GM23338 (cell line): ENCODE measurements at regions not wholly inside any gene's neighbourhood (a gene's known extent, or its start where the extent isn't known, plus 50 kb on each side); places are given as distances from the start of the nearest gene placed in this dataset.

Experiments
- ATAC-seq: fragments of 200-7000 bp; cut with Tn5 transposase; 3 replicates; pipeline ENCODE4 v1.9.1; 2020
- DNase-seq: peaks from one replicate; pipeline ENCODE4 v3.0.0-alpha.2; 2015; ENCODE audit warnings: low spot score
- H2AFZ ChIP-seq: fragments of 200-600 bp; sonication (generic); 2 replicates; pipeline ENCODE4 v1.8.0; 2016; ENCODE audit warnings: antibody characterized with exemption, mild to moderate bottlenecking, moderate library complexity
- H3F3A ChIP-seq: fragments of 200-600 bp; sonication (generic); replicated peaks from 2 replicates; pipeline ENCODE4 v1.8.0; 2017; ENCODE audit warnings: antibody characterized with exemption, mixed run types, low read depth
- H3K27ac ChIP-seq: fragments of 200-600 bp; sonication (generic); 2 replicates; pipeline ENCODE4 v1.6.1; 2016; ENCODE audit warnings: low read depth
- H3K27me3 ChIP-seq: fragments of 200-600 bp; sonication (generic); 2 replicates; pipeline ENCODE4 v1.8.0; 2016; ENCODE audit warnings: mild to moderate bottlenecking, mixed run types, moderate library complexity; ENCODE audit not compliant: insufficient read depth
- H3K36me3 ChIP-seq: fragments of 200-600 bp; sonication (generic); 2 replicates; pipeline ENCODE4 v1.8.0; 2016; ENCODE audit warnings: mild to moderate bottlenecking; ENCODE audit not compliant: insufficient read depth
- H3K4me1 ChIP-seq: fragments of 200-600 bp; sonication (generic); 2 replicates; pipeline ENCODE4 v1.8.0; 2016; ENCODE audit warnings: mild to moderate bottlenecking, moderate library complexity; ENCODE audit not compliant: insufficient read depth
- H3K4me2 ChIP-seq: fragments of 200-600 bp; sonication (generic); 2 replicates; pipeline ENCODE4 v1.7.1; 2017; ENCODE audit warnings: mixed run types
- H3K4me3 ChIP-seq: fragments of 200-600 bp; sonication (generic); 2 replicates; pipeline ENCODE4 v1.6.1; 2016; ENCODE audit warnings: mixed run types
- H3K79me2 ChIP-seq: fragments of 200-600 bp; sonication (generic); replicated peaks from 2 replicates; pipeline ENCODE4 v1.8.0; 2017; ENCODE audit warnings: mild to moderate bottlenecking; ENCODE audit not compliant: insufficient read depth
- H3K9me2 ChIP-seq: fragments of 200-600 bp; sonication (generic); 2 replicates; pipeline ENCODE4 v1.8.0; 2017; ENCODE audit not compliant: insufficient read depth
- H4K20me1 ChIP-seq: fragments of 200-600 bp; sonication (generic); replicated peaks from 2 replicates; pipeline ENCODE4 v1.8.0; 2017; ENCODE audit warnings: mild to moderate bottlenecking; ENCODE audit not compliant: insufficient read depth
- H3K27ac Mint-ChIP-seq: 2 replicates; pipeline ENCODE4 v1.8.0; 2020; ENCODE audit warnings: inconsistent platforms, mild to moderate bottlenecking, moderate library complexity, mixed read lengths
- H3K27me3 Mint-ChIP-seq: 3 replicates; pipeline ENCODE4 v1.8.0; 2022; ENCODE audit warnings: low read depth, mild to moderate bottlenecking, moderate library complexity, mixed read lengths, inconsistent platforms; ENCODE audit not compliant: insufficient read depth, poor library complexity
- H3K36me3 Mint-ChIP-seq: 3 replicates; pipeline ENCODE4 v1.8.0; 2021; ENCODE audit warnings: low read depth, mild to moderate bottlenecking, inconsistent platforms, moderate library complexity, mixed read lengths
- H3K4me1 Mint-ChIP-seq: 3 replicates; pipeline ENCODE4 v1.8.0; 2020; ENCODE audit warnings: mild to moderate bottlenecking, inconsistent platforms, mixed read lengths
- H3K4me3 Mint-ChIP-seq: 3 replicates; pipeline ENCODE4 v1.8.0; 2021; ENCODE audit warnings: moderate library complexity, mild to moderate bottlenecking, inconsistent platforms, mixed read lengths
- H3K9me3 Mint-ChIP-seq: 3 replicates; pipeline ENCODE4 v1.8.0; 2020; ENCODE audit warnings: moderate library complexity, mild to moderate bottlenecking, inconsistent platforms, mixed read lengths
- EZH2 ChIP-seq: fragments of 200-600 bp; sonication (generic); IDR thresholded peaks from one replicate; pipeline ENCODE4 v1.8.0; 2017; ENCODE audit warnings: antibody characterized with exemption, mild to moderate bottlenecking, low read depth; ENCODE audit not compliant: unreplicated experiment
- JUNB ChIP-seq: IDR thresholded peaks from one replicate; pipeline ENCODE4 v1.6.1; 2016; ENCODE audit warnings: antibody characterized with exemption; ENCODE audit not compliant: unreplicated experiment
- POLR2AphosphoS5 ChIP-seq: IDR thresholded peaks from 2 replicates; pipeline ENCODE4 v1.6.1; 2016; ENCODE audit warnings: antibody characterized with exemption, low read depth
- STAT1 ChIP-seq: IDR thresholded peaks from one replicate; pipeline ENCODE4 v1.6.1; 2016; ENCODE audit warnings: antibody characterized with exemption; ENCODE audit not compliant: unreplicated experiment
- ZNF331 ChIP-seq: fragments of 250-450 bp; sonication (Bioruptor Pico); IDR thresholded peaks from 2 replicates; pipeline ENCODE4 v1.5.0; 2020; ENCODE audit warnings: low read depth, mild to moderate bottlenecking, moderate library complexity
- TF ChIP-seq, protein P1 (sequence below): fragments of 250-450 bp; sonication (Bioruptor Pico); IDR thresholded peaks from 2 replicates; pipeline ENCODE4 v1.5.0; 2020; ENCODE audit warnings: mild to moderate bottlenecking, moderate library complexity
- TF ChIP-seq, protein P2 (sequence below): IDR thresholded peaks from 2 replicates; pipeline ENCODE4 v1.6.1; 2016; ENCODE audit warnings: antibody characterized with exemption

GRCh38 chr12:115852054-115852453 lies 425.4 kb downstream of the MED13L start (continued):
- TF ChIP-seq, protein P1, sequence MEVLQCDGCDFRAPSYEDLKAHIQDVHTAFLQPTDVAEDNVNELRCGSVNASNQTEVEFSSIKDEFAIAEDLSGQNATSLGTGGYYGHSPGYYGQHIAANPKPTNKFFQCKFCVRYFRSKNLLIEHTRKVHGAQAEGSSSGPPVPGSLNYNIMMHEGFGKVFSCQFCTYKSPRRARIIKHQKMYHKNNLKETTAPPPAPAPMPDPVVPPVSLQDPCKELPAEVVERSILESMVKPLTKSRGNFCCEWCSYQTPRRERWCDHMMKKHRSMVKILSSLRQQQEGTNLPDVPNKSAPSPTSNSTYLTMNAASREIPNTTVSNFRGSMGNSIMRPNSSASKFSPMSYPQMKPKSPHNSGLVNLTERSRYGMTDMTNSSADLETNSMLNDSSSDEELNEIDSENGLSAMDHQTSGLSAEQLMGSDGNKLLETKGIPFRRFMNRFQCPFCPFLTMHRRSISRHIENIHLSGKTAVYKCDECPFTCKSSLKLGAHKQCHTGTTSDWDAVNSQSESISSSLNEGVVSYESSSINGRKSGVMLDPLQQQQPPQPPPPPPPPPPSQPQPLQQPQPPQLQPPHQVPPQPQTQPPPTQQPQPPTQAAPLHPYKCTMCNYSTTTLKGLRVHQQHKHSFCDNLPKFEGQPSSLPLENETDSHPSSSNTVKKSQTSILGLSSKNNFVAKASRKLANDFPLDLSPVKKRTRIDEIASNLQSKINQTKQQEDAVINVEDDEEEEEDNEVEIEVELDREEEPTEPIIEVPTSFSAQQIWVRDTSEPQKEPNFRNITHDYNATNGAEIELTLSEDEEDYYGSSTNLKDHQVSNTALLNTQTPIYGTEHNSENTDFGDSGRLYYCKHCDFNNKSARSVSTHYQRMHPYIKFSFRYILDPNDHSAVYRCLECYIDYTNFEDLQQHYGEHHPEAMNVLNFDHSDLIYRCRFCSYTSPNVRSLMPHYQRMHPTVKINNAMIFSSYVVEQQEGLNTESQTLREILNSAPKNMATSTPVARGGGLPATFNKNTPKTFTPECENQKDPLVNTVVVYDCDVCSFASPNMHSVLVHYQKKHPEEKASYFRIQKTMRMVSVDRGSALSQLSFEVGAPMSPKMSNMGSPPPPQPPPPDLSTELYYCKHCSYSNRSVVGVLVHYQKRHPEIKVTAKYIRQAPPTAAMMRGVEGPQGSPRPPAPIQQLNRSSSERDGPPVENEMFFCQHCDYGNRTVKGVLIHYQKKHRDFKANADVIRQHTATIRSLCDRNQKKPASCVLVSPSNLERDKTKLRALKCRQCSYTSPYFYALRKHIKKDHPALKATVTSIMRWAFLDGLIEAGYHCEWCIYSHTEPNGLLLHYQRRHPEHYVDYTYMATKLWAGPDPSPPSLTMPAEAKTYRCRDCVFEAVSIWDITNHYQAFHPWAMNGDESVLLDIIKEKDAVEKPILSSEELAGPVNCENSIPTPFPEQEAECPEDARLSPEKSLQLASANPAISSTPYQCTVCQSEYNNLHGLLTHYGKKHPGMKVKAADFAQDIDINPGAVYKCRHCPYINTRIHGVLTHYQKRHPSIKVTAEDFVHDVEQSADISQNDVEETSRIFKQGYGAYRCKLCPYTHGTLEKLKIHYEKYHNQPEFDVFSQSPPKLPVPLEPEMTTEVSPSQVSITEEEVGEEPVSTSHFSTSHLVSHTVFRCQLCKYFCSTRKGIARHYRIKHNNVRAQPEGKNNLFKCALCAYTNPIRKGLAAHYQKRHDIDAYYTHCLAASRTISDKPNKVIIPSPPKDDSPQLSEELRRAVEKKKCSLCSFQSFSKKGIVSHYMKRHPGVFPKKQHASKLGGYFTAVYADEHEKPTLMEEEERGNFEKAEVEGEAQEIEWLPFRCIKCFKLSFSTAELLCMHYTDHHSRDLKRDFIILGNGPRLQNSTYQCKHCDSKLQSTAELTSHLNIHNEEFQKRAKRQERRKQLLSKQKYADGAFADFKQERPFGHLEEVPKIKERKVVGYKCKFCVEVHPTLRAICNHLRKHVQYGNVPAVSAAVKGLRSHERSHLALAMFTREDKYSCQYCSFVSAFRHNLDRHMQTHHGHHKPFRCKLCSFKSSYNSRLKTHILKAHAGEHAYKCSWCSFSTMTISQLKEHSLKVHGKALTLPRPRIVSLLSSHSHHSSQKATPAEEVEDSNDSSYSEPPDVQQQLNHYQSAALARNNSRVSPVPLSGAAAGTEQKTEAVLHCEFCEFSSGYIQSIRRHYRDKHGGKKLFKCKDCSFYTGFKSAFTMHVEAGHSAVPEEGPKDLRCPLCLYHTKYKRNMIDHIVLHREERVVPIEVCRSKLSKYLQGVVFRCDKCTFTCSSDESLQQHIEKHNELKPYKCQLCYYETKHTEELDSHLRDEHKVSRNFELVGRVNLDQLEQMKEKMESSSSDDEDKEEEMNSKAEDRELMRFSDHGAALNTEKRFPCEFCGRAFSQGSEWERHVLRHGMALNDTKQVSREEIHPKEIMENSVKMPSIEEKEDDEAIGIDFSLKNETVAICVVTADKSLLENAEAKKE (CRISPR knock-in tag) = no peak
- no peak for TF ChIP-seq STAT1
- no peak for TF ChIP-seq POLR2AphosphoS5

- Histone ChIP-seq H2AFZ (no peak overlapping the region), H3K4me1 (no peaks in the 10 kb centered on the region), H4K20me1 (no peaks in the 10 kb centered on the region), H3K4me3 (no peak overlapping the region), H3F3A (no peaks in the 10 kb centered on the region), H3K36me3 (no peaks in the 10 kb centered on the region), H3K27me3 (no peaks in the 10 kb centered on the region), H3K27ac (no peak overlapping the region), H3K9me2 (0 out of 2 replicates have a peak, but pooled peaks cover 3% of the 10 kb centered on the region), H3K79me2 (no peaks in the 10 kb centered on the region), H3K4me2 (no peak overlapping the region)
- Mint-ChIP-seq H3K4me1 (no peaks in the 10 kb centered on the region), H3K36me3 (no peaks in the 10 kb centered on the region), H3K27me3 (peaks cover 1% of the 10 kb centered on the region), H3K9me3 (peaks cover 6% of the 10 kb centered on the region; the same call in 1 of the 3 replicates), H3K27ac (no peak overlapping the region), H3K4me3 (no peak overlapping the region)
- ATAC-seq = no peak
- no peak for DNase-seq
- no peak for TF ChIP-seq EZH2
- TF ChIP-seq, protein P2, sequence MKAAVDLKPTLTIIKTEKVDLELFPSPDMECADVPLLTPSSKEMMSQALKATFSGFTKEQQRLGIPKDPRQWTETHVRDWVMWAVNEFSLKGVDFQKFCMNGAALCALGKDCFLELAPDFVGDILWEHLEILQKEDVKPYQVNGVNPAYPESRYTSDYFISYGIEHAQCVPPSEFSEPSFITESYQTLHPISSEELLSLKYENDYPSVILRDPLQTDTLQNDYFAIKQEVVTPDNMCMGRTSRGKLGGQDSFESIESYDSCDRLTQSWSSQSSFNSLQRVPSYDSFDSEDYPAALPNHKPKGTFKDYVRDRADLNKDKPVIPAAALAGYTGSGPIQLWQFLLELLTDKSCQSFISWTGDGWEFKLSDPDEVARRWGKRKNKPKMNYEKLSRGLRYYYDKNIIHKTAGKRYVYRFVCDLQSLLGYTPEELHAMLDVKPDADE = no peak
- TF ChIP-seq, protein P1 (CRISPR knock-in tag) = no peak
- no peak for TF ChIP-seq ZNF331 (CRISPR knock-in tag)
- TF ChIP-seq JUNB = no peak
These were observed 426.5 kb downstream of the MED13L start for GRCh38 chr12:115850957-115851356.
